Natural killer cell (primary cell): ENCODE measurements at regions not wholly inside any gene's neighbourhood (a gene's known extent, or its start where the extent isn't known, plus 50 kb on each side); places are given as distances from the start of the nearest gene placed in this dataset.

Experiments used
- ATAC-seq, 3 donors: fragments of 150-1000 bp in 2 of 3; fragments of 200-7000 bp in 1 of 3; cut with Tn5 transposase; 1 replicate in 1 of 3; 2 replicates in 2 of 3; pipeline ENCODE4 v1.10.0; 2021; ENCODE audit warnings: mild to moderate bottlenecking in 2 of 3, moderate library complexity in 2 of 3
- DNase-seq, 2 donors: peaks; one replicate each; pipeline versions ENCODE4 v3.0.0 to v3.0.0-alpha.2; 2013 to 2021; ENCODE audit warnings: mixed read lengths in 1 of 2
- H3K27ac ChIP-seq: one replicate; pipeline ENCODE4 v1.5.1; 2013; ENCODE audit warnings: mild to moderate bottlenecking, low read length
- H3K27me3 ChIP-seq: one replicate; pipeline ENCODE4 v1.6.1; 2013; ENCODE audit warnings: low read length; ENCODE audit not compliant: control insufficient read depth, insufficient read depth
- H3K36me3 ChIP-seq: one replicate; pipeline ENCODE4 v1.6.1; 2013; ENCODE audit warnings: low read length; ENCODE audit not compliant: control insufficient read depth, insufficient read depth
- H3K4me1 ChIP-seq: one replicate; pipeline ENCODE4 v1.6.1; 2013; ENCODE audit warnings: low read length; ENCODE audit not compliant: control insufficient read depth, insufficient read depth
- H3K4me3 ChIP-seq: one replicate; pipeline ENCODE4 v1.5.1; 2013; ENCODE audit warnings: low read length
- H3K9me3 ChIP-seq: one replicate; pipeline ENCODE4 v1.6.1; 2013; ENCODE audit warnings: low read length; ENCODE audit not compliant: control insufficient read depth, insufficient read depth
- H3K27ac Mint-ChIP-seq, 2 donors: one replicate each; pipeline ENCODE4 v1.8.0; 2022; ENCODE audit warnings: mild to moderate bottlenecking in 2 of 2, mixed read lengths in 2 of 2, moderate library complexity in 1 of 2
- H3K27me3 Mint-ChIP-seq, 2 donors: one replicate each; pipeline ENCODE4 v1.8.0; 2022; ENCODE audit warnings: low read depth in 2 of 2, mixed read lengths in 2 of 2
- H3K36me3 Mint-ChIP-seq: one replicate; pipeline ENCODE4 v1.8.0; 2022; ENCODE audit warnings: mixed read lengths
- H3K4me1 Mint-ChIP-seq, 2 donors: one replicate each; pipeline ENCODE4 v1.8.0; 2022; ENCODE audit warnings: mixed read lengths in 2 of 2
- H3K4me3 Mint-ChIP-seq: one replicate; pipeline ENCODE4 v1.8.0; 2022; ENCODE audit warnings: mild to moderate bottlenecking, moderate library complexity, mixed read lengths
- H3K9me3 Mint-ChIP-seq, 2 donors: one replicate each; pipeline ENCODE4 v1.8.0; 2022; ENCODE audit warnings: mixed read lengths in 2 of 2
- CTCF ChIP-seq: fragments of 200-600 bp; IDR thresholded peaks from one replicate; pipeline ENCODE4 v1.8.0; 2022; ENCODE audit warnings: antibody characterized with exemption
- WGBS: methylation state at CpG from one replicate; pipeline ENCODE4 v1.1.7; 2013; ENCODE audit warnings: missing lambda C conversion rate; ENCODE audit not compliant: insufficient coverage; 5-methylcytosine and 5-hydroxymethylcytosine counted together
- intact Hi-C: fragments of 100-400 bp; cut with micrococcal nuclease; formaldehyde crosslinking; loops from one replicate; pipeline ENCODE4 v1.14.2; 2022

GRCh38 chr2:147520817-147521216 lies 324.0 kb upstream of the ACVR2A start:
- no peaks in the 10 kb centered on the region for H3K27me3 ChIP-seq
- no peaks in the 10 kb centered on the region for H3K9me3 ChIP-seq
- Mint-ChIP-seq H3K36me3 (no peaks in the 10 kb centered on the region), H3K4me1 (peaks cover 13 to 19% of the 10 kb centered on the region in 2 donors), H3K27me3 (peaks cover 0 to 6% of the 10 kb centered on the region in 2 donors), H3K4me3 (no peak overlapping the region), H3K27ac (no peak overlapping the region), H3K9me3 (no peaks in the 10 kb centered on the region)
- no peak overlapping the region for H3K4me3 ChIP-seq
- H3K27ac ChIP-seq, result no peak overlapping the region
- WGBS, result 90% methylated on average over 3 of the region's 3 CpGs
- no peaks in the 10 kb centered on the region for H3K36me3 ChIP-seq
- no peak for ATAC-seq
- intact Hi-C loops, result no loop called here
- DNase-seq, result no peak
- H3K4me1 ChIP-seq, result no peaks in the 10 kb centered on the region
- no peak for TF ChIP-seq CTCF

GRCh38 chr2:147519178-147519577 lies 325.7 kb upstream of the ACVR2A start:
- no peak for DNase-seq
- TF ChIP-seq CTCF, result no peak
- no peak overlapping the region for H3K27ac ChIP-seq
- WGBS, result 91% methylated on average over 2 of the region's 2 CpGs
- H3K4me1 ChIP-seq, result no peaks in the 10 kb centered on the region
- ATAC-seq, result no peak
- H3K27me3 ChIP-seq, result no peaks in the 10 kb centered on the region
- intact Hi-C loops, result no loop called here
- Mint-ChIP-seq H3K36me3 (no peaks in the 10 kb centered on the region), H3K27ac (no peak overlapping the region), H3K27me3 (peaks cover 0 to 6% of the 10 kb centered on the region in 2 donors), H3K4me3 (no peak overlapping the region), H3K9me3 (no peaks in the 10 kb centered on the region), H3K4me1 (peaks cover 12 to 13% of the 10 kb centered on the region in 2 donors)
- no peaks in the 10 kb centered on the region for H3K36me3 ChIP-seq
- H3K9me3 ChIP-seq, result no peaks in the 10 kb centered on the region
- no peak overlapping the region for H3K4me3 ChIP-seq

- H3K4me3 Mint-ChIP-seq, result no peak overlapping the region
- Histone ChIP-seq H3K27me3 (no peaks in the 10 kb centered on the region), H3K4me3 (no peak overlapping the region), H3K4me1 (no peaks in the 10 kb centered on the region), H3K9me3 (no peaks in the 10 kb centered on the region), H3K27ac (no peak overlapping the region), H3K36me3 (no peaks in the 10 kb centered on the region)
- intact Hi-C loops, result no loop called here
- DNase-seq (no peak), ATAC-seq (peak in 1 of 3 donors; percentile 35)
- no peaks in the 10 kb centered on the region for H3K27me3 Mint-ChIP-seq
- H3K27ac Mint-ChIP-seq, result no peak overlapping the region
- H3K36me3 Mint-ChIP-seq, result no peaks in the 10 kb centered on the region
- no peak for TF ChIP-seq CTCF
- peaks cover 4 to 20% of the 10 kb centered on the region in 2 donors for H3K4me1 Mint-ChIP-seq
- no CpG with 5 or more reads among the region's 1 CpG for WGBS
- H3K9me3 Mint-ChIP-seq, result no peaks in the 10 kb centered on the region
Observed at GRCh38 chr2:147515213-147515612, 329.6 kb upstream of the ACVR2A start.

GRCh38 chr2:147512206-147512605 lies 332.6 kb upstream of the ACVR2A start:
- no peak for DNase-seq
- Mint-ChIP-seq H3K4me3 (no peak overlapping the region), H3K36me3 (no peaks in the 10 kb centered on the region), H3K27ac (no peak overlapping the region), H3K9me3 (peaks cover 0 to 2% of the 10 kb centered on the region in 2 donors), H3K4me1 (peaks cover 4 to 20% of the 10 kb centered on the region in 2 donors), H3K27me3 (no peaks in the 10 kb centered on the region)
- Histone ChIP-seq H3K27ac (no peak overlapping the region), H3K9me3 (no peaks in the 10 kb centered on the region), H3K36me3 (no peaks in the 10 kb centered on the region), H3K4me3 (no peak overlapping the region), H3K4me1 (no peaks in the 10 kb centered on the region), H3K27me3 (no peaks in the 10 kb centered on the region)
- intact Hi-C loops, result no loop called here
- whole genome bisulfite sequencing, result 66% methylated on average over 3 of the region's 5 CpGs
- no peak for TF ChIP-seq CTCF
- ATAC-seq, result no peak
